HS-5 (cell line): ENCODE measurements at regions not wholly inside any gene's neighbourhood (a gene's known extent, or its start where the extent isn't known, plus 50 kb on each side); places are given as distances from the start of the nearest gene placed in this dataset.
"Not testable (repeated sequence)": the region's sequence is repeated elsewhere in the genome, so short reads cannot be mapped to it uniquely, and the experiment has no call there.

Source experiments
- DNase-seq: peaks from one replicate; pipeline ENCODE4 v3.0.0-alpha.2; 2012; ENCODE audit warnings: low read depth

DNA sequence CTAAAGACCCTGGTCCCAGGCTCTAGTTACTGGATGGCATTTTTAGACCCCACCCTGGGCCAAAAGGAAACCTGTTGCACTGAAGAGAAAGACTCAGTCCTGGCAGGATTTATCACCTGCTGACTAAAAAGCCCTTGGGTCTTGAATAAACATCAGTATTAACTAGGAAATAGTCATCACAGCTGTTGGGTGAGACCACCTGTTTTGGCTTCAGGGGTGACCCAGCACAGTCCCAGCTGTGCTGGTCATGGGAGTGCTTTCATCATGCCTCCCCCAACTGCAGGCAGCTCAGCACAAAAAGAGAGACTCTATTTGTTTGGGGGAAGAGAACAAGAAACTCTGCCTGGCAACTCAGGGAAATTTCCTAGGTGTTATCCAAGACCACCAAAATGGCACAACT, 903.2 kb downstream of the C4orf33 start:
- no peak for DNase-seq

DNA sequence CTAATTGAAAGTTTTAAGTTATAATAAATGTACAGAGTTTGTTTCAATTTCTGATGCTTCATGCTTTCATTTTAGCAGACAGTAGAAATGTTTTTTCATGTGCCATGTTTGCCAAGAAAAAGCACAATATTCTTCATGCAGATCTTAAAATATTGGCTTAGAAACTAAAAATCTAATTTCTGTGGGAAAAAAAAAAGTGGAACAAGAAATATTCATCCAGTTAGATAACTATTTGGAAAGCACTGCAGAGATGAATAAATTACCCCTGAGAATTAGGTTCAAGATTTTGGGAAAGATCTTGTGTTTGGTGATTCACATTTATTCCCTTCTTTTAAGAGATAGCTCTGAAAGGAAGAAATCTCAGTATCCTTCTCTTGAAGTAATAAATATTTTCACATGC, 912.5 kb downstream of the C4orf33 start:
- DNase-seq: no peak

DNA sequence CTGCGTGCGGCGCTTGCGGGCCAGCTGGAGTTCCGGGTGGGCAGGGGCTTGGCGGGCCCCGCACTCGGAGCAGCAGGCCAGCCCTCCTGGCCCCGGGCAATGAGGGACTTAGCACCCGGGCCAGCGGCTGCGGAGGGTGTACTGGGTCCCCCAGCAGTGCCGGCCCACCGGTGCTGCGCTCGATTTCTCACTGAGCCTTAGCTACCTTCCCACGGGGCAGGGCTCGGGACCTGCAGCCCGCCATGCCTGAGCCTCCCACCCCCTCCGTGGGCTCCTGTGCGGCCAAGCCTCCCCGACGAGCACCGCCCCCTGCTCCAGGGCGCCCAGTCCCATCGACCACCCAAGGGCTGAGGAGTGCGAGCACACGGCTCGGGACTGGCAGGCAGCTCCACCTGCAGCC, 916.9 kb downstream of the C4orf33 start:
- DNase-seq: not testable (repeated sequence)

DNA sequence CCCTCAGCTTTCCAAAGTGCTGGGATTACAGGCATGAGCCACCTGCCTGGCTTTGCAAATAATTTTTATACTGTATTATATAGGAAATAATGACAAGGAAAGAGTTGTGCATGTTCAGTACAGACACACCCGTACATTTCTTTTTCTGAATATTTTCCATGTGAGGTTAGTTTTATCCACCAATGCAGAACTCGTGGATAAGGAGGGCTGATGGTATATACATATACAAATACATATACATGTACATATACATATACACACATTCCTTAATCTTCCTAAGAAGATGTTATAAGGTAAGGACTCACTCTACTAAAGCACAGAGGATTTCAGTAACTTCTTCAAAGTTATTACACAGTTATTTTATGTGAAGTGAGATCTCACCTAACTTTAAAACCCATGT, 925.8 kb downstream of the C4orf33 start:
- DNase-seq: no peak

DNA sequence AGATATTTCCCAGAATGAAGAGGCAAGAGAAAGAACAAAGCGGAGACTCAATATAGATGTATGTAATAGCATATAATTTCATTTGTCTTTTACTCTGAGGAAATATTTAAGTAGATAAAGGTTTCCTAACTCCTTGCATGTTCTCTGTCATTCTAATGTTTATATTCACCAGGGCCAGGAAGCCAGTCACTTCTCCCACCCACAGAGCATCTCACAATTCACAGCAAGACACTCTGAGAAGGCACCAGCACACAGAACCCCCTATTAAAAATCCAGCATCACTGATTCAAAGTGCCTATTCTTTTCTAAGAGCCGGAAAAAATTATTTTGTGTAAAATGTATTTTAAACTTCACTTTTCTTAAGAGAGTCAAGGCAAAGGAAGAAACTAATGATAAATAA, 927.1 kb downstream of the C4orf33 start:
- no peak for DNase-seq

DNA sequence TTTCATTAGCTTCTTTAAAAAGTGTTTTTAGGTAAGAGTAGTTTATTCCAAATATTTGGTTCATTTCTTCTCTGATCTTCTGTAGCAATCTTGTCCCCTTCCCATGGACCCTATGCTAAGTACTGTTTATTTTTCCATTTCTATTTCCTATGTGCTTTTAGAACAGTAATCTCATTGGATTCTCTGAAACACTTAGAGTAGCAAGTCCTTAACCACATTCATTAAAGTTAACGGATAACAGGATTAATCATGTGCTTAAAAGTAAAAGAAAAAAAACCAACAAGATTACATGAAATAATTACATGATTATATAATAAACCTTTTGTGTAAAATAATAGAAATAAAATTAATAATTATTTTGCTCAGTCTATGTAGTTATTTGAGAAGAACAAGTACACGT, 929.7 kb downstream of the C4orf33 start:
- no peak for DNase-seq

DNA sequence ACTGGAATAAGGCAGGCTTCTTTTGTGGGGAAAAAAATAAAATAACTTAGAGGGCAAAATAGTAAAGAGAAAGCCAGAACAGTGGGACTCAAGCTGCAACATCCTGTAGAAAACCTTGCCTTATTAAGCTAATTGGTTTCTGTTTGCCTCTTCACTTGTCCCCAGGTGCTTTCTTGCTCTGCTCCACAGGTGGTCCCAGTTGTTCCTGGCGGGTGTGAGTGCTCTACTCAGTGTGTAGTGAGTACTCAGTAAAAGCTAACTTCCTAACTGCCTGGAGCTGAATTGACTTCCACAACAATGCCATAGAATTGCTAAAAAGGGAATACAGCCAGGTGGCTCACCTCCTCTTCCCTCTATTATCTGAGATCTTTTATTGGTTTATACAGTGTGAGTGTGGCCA, 930.2 kb downstream of the C4orf33 start:
- no peak for DNase-seq

DNA sequence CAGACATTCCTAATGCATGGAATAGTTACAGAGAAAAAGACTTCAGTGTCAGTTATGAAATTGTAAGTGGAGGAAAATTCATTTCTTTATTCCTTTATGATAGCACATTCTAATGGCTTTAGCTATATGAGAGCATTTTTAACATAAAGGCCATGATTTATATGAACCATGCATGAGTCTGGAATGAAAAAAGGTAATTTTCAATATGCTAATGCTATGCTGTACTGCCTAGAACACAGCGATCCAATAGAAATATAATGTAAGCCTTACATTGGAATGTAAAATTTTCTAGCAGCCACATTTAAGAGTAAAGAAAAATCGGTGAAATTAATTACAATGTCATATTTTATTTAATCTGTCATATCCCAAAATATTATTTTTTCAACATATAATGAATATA, 932.0 kb downstream of the C4orf33 start:
- no peak for DNase-seq

DNA sequence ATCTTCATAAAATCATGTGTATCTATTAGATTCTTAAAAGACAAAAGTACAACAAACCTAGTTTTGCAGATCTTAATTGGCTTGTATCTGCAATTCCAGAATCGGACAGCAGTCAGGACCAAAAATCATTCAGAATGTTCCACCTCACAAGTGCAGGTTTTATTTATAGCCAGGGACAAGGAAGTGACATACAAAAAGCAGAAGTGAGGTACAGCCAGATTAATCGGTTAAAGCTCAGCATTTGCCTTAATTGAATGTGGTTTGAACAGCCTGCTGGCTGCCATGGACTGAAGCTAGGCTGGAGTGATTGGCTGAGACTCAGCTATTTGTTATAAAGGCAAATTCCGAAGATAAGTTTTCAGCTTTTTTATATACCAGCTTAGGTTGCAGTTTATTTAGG, 932.6 kb downstream of the C4orf33 start:
- DNase-seq: no peak

DNA sequence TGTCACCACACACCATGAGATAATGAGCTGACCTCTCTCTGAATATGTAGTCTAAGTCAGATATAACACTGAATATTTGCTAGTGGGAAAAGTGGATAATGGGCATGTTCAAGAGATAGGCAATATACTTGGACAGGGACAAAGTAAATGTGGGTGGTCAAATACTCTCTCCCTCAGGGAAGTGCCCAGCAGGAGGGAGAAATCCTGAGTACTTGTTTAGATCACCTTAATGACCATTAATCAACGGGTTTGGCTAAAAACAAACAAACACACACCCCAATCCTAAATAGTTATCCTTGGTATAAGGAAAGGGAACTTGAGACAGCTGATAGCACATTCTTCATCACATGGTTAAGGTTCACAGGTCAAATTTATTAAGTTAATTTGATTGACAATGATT, 933.5 kb downstream of the C4orf33 start:
- no peak for DNase-seq

DNA sequence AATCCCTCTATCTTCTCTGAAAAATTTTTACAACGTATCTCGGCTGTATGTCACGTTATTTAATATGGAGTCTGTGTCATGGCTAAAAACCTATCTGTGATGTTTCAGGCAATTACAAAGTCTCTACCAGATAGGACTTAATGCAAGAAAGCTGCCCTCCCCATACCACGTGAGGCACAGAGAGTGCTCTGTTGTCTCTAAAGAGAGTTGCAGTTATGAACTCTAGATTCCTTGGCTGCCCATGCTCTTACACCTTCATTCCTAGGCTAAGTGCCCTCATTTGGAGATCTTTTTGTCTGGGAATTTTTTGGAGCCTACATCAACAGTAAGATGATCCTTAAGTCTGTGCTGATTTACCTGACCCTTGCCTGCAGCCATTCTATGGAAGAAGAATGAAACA, 935.9 kb downstream of the C4orf33 start:
- no peak for DNase-seq

DNA sequence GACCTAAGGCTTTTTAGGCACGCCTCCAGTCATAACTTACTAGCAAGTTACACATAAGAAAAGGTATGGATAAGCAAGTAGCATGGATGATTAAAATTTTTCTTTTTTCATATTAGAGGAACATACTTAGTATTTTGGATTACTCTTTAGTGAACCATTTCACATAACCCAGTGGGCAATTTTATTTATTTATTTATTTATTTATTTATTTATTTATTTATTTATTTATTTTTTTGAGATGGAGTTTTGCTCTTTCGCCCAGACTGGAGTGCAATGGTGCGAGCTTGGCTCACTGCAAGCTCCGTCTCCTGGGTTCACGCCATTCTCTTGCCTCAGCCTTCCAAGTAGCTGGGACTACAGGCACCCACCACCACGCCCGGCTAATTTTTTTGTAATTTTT, 937.7 kb downstream of the C4orf33 start:
- not testable (repeated sequence) for DNase-seq

DNA sequence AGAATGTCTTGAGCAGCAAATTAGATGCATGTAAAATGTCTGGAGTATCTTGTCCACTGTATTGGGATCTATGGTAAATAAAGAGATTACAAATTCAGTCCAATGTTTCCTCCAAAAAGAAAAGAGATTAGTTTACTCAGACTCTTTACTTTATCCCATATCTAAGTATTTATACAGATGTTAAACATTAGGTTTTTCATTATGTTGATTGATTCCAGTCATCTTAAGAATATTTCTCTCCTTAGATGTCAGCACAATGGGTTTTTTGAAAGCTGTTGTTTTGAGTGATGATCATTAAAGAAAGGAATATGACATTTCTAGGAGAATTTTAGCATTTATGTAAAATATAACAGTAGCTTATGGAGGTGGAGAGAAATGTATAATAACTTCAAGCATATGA, 938.9 kb downstream of the C4orf33 start:
- DNase-seq: no peak

DNA sequence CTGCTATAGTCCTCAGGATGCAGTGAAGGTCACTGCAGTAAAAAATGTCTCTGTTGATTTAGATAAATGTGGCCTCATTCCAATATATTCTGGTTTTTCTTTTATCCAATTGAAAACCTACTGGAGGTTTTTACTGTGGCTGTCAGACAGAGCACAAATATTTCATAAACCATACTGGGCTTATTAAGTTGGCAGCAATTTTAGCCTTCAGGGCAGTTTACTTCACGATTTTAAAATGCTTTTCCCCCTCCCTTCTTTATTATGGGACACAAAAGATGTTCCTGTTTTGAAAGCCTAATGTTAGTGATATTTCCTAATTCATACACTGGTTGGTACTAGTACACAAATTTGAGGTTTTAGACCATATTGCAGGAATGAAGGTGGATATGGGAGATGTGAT, 939.4 kb downstream of the C4orf33 start:
- DNase-seq: no peak

DNA sequence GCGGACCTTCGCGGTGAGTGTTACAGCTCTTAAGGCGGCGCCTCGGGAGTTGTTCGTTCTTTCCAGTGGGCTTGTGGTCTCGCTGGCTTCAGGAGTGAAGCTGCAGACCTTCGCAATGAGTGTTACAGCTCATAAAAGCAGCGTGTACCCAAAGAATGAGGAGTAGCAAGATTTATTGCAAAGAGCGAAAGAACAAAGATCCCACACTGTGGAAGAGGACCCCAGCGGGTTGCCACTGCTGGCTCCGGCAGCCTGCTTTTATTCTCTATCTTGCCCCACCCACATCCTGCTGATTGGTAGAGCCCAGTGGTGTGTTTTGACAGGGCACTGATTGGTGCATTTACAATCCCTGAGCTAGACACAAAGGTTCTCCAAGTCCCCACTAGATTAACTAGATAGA, 941.9 kb downstream of the C4orf33 start:
- not testable (repeated sequence) for DNase-seq

DNA sequence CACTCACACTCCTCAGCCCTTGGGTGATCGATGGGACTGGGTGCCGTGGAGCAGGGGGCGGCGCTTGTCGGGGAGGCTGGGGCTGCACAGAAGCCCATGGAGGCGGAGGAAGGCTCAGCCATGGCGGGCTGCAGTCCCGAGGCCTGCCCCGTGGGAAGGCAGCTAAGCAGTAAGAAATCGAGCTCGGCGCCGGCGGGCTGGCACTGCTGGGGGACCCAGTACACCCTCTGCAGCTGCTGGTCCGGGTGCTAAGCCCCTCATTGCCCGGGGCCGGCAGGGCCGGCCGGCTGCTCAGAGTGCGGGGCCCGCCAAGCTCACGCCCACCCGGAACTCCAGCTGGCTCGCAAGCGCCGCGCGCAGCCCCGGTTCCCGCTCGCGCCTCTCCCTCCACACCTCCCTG, 942.6 kb downstream of the C4orf33 start:
- DNase-seq: not testable (repeated sequence)

DNA sequence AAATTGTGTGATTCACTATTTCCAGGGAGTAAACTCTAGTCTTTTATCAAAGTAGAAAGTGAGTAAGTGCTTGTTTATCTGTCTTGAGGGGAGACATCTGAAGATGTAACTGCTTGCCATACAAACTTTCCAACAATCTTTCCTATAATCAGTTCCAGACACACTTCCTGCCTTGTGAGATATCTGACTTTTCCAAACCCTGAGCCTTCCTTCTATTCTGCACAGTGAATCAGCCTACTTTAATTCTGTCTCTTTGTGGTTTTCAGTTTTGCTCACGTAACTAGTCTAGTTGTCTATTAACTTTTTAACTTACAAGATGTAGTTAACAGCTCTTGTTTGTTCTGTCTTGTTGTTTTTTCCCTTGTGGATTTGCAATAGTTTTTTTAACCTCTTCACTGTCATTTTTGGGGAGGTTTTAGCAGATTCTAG, 947.8 kb downstream of the C4orf33 start:
- peak; percentile 38 for DNase-seq

DNA sequence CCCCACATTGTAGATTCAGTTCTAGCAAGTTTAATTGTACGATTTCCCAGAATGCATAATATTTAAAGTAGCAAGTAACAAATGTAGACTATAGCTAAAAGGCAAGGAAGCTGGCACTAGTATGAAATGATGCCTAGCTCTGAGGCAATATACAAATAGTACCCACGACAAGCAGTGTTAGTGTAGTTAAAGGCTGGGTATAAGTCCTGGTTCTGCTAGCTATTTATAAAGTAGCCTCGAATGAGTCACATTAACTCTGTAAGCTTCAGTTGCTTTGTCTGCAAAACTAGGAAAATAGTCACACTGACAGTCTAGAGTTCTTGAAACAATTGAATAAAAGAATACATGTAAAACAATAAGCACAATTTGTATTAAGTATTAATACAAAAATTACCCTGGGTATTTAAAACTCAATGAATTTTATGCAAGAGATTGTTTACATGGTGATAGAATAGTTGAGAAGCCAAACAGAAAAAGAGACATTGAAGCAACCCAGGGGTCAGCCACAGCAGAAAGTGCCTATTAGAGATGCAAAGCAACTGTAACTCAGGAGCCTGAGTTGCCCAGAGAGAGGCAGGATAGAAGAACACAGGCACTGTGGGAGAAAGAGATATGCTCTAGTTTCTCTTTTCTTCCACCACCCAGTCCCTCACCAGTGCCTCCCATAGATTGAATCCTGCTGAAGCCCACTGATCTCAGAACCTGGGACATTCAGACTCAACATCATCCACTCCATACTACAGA, 949.0 kb downstream of the C4orf33 start:
- DNase-seq: no peak

DNA sequence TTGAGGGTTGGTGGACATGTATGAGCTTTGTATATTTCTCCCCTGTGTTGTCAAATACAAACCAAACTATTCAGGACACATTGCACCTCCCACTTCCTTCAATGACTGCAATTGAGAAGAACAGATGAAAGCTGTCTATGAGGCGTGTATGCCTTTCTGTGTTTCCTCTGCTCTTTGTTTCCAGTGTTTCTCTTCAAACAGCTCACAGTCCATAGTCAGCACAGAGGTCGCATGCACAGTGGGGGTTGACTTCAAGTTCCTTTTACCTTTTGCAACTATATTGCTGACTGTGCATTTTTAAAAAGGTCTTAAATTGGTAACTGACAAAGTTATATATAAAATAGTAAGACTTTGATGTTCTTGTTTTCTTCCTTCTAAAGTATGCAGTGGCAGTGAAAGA, 957.8 kb downstream of the C4orf33 start:
- no peak for DNase-seq

DNA sequence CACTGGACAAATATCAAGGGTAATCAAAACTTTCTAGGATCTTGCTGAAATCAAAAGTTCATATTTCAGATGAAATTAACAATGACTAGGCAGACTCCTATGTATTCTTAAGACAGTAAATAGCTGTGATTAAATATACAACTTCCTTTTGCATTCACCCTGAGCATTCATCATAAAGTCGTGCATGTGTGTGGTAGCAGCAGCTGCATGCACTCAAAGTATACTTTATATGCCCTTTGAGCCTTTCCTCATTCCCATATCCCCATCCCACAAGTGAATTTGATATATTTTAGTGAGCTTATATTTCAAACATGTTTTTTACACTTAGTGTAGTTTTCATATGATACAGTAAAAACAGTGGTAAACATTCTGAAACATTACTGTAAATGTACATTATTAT, 959.0 kb downstream of the C4orf33 start:
- DNase-seq: no peak

DNA sequence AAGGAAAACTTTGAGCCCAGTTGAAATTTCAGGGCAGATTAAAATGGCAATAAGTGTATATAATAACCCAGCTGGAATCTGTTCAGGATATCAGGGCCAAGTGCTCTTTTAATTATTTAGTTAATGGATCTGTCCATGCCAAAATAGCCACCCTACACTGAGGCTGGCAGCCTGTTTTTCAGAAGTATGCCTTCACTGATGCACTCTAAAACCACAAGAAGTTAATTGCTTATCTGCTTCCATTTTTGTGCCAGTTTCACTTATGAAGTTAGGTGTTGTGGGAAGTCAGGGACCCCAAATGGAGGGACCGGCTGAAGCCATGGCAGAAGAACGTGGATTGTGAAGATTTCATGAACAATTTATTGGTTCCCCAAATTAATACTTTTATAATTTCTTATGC, 960.3 kb downstream of the C4orf33 start:
- DNase-seq: no peak

DNA sequence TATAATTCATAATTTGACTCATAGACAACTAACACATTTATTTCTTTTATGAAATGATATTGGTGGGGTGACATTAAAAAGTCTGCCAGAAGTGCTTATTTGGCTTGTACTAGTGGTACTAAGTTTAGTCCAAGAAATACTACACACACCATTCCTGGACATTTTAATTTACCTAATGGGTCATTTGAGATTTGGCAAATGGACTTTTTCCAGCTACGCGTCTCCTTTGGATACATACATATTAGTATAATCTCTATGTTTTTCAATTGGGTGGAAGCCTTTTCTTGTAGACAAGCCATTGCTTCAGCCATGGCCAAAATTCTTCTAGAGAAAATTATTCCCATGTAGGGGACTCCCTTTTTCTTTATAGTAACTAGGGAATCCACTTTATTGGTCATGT, 968.5 kb downstream of the C4orf33 start:
- no peak for DNase-seq

DNA sequence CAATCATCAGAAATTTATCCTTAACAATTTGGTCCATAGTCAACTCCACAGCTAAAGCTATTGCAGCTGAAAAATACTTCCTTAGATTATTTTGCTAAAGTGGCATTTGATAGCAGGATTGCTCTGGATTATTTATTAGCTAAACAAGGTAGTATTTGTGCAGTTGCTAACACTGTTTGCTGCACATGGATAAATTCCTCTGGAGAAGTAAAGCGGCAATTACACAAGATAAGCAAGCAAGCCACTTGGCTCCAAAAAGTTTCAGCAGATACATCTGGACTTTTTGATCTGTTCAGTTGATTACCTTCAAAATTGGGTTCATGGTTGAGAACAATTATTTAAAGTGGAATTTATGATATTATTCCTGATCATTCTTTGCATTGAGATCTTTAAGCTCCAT, 971.5 kb downstream of the C4orf33 start:
- no peak for DNase-seq

DNA sequence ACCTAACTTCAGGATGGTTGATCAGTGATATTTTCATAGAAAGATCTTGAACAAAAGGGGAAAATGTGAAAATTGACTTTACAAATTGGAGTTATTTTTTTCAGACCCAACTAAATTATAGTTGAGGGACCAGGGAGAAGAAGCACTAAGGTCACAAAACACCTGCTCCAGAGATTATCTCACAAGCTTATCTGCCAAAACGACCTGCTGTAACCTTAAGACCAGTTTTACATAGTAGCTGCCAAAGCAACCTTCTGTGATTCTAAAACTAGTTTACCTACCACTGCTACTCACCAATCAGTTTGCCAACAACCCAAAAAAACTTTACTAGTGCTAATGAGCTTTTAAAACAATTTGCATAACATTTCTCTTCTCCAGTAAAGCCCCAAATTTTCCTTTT, 972.1 kb downstream of the C4orf33 start:
- no peak for DNase-seq

DNA sequence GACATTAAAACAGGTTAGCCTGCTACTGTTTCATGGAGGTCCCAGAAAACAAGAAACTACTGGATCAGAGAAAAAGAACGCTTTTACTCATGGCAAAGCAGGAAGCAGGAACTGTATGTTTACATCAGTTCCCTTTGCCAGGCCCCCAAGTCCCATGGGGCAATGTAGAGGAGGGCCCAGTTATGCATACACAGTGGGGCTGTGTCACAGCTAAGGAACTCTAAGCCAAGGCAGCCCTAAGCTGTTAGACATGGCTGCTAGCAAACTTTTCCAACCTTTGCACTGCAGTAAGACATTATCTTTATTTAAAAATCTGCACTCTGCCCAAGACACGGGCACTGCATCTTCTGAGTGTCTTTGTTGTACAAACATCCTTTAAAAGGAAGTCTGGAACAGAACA, 975.8 kb downstream of the C4orf33 start:
- no peak for DNase-seq
